Heart right ventricle (tissue), 16 donors: ENCODE measurements at regions not wholly inside any gene's neighbourhood (a gene's known extent, or its start where the extent isn't known, plus 50 kb on each side); places are given as distances from the start of the nearest gene placed in this dataset.

Source experiments
- ATAC-seq, 8 donors: fragments of 200-7000 bp; cut with Tn5 transposase; one replicate each; pipeline ENCODE4 v1.9.1; 2020; ENCODE audit warnings: mild to moderate bottlenecking in 8 of 8, moderate library complexity in 8 of 8, moderate number of reproducible peaks in 1 of 8
- DNase-seq, 2 donors: peaks; one replicate each; pipeline ENCODE4 v3.0.0-alpha.2; 2020
- H3K27ac ChIP-seq, 10 donors: fragments of 200-600 bp; sonication (generic) in 2 of 10; one replicate each; pipeline versions ENCODE4 v1.5.0 to v1.8.0; 2020 to 2022; ENCODE audit warnings: mild to moderate bottlenecking in 3 of 10
- H3K27me3 ChIP-seq, 7 donors: fragments of 200-600 bp; one replicate each; pipeline ENCODE4 v1.8.0; 2021 to 2022; ENCODE audit warnings: mild to moderate bottlenecking in 2 of 7
- H3K36me3 ChIP-seq, 9 donors: fragments of 200-600 bp; sonication (generic) in 1 of 9; one replicate each; pipeline versions ENCODE4 v1.5.0 to v1.8.0; 2020 to 2022; ENCODE audit warnings: mild to moderate bottlenecking in 2 of 9
- H3K4me1 ChIP-seq, 9 donors: fragments of 200-600 bp; sonication (generic) in 1 of 9; one replicate each; pipeline versions ENCODE4 v1.5.0 to v1.8.0; 2020 to 2022; ENCODE audit warnings: mild to moderate bottlenecking in 4 of 9
- H3K4me3 ChIP-seq, 10 donors: fragments of 200-600 bp; sonication (generic) in 2 of 10; one replicate each; pipeline versions ENCODE4 v1.5.0 to v1.8.0; 2020 to 2022; ENCODE audit warnings: mild to moderate bottlenecking in 7 of 10, moderate library complexity in 2 of 10
- H3K9me3 ChIP-seq, 11 donors: fragments of 200-600 bp in 10 of 11; sonication (generic) in 2 of 11; one replicate each; pipeline versions ENCODE4 v1.5.0 to v1.8.0; 2013 to 2022; ENCODE audit warnings: mild to moderate bottlenecking in 2 of 11, control low read depth in 1 of 11, moderate library complexity in 1 of 11
- WGBS, 2 donors: extraction: QIAGEN DNeasy Blood & Tissue Kit; methylation state at CpG; one replicate each; pipeline ENCODE4 v1.1.7; 2013; ENCODE audit warnings: inconsistent platforms in 1 of 2; 5-methylcytosine and 5-hydroxymethylcytosine counted together
- intact Hi-C, 10 donors: fragments of 100-400 bp; cut with DNase I; formaldehyde crosslinking; loops; one replicate each; pipeline versions ENCODE4 v1.11.1 to v1.14.2; 2022
- TF ChIP-seq, protein P1 (sequence below), 9 donors: fragments of 200-600 bp; sonication (generic) in 2 of 9; IDR thresholded peaks; one replicate each; pipeline versions ENCODE4 v1.5.0 to v1.8.0; 2021 to 2022; ENCODE audit warnings: antibody characterized with exemption in 9 of 9, mild to moderate bottlenecking in 5 of 9, moderate library complexity in 1 of 9
- donor health status: Arrhythmogenic right ventricular cardiomyopathy.
- donor health status: ischemic (EF 13 %, LVEDD 7.1; RV severe dilation, severe dysfunction).
- donor health status: healthy with polysubstance abuse.
- donor health status: DM: no; HTN: yes; CAD: no.
- donor health status: DM: no; HTN: no; CAD: no.
- donor health status: ischemic (EF 25% LVEDD 6.9; RV normal size, moderate dysfunction).
- donor health status: ischemic (EF 25% LVEDD 5.7; RV mildly dilated, moderate dysfunction).
- donor health status: healthy.
- donor health status: DM: yes; HTN: yes; CAD: no.
- donor health status: Ischemic cardiomyopathy.
- donor health status: ischemic (EF 35%, LVEDD 5.7; RV mildly dilated, moderate dysfunction).
- donor health status: nonischemic (EF 11% LVEDD 7.7; RV severe dilation, severe dysfunction).
- donor health status: DM: yes; HTN: yes; CAD: no.
- donor health status: PGD.
- donor health status: ischemic (EF 29% LVEDD 5.4; RV normal size, mild dysfunction).
- donor health status: nonischemic (EF 23%, LVEDD 6.1; RV moderate dilation, normal function).

DNA sequence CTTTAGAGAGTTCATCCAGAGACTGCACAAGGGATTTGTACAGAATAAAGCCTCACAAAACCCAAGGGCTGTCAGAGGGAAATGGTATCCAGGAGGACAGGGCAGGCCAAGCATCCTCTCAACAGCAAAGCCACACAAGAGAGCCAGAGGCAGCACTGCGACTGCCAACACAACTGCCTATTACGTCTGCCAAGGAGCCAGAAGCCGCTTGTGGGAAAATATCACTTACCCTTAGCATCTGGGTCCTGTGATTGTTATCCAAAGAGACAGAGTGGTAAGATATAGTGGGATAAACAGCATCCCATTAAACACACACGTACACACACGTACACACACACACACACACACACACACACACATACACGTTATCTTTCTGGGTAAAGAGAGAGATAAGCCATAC lies 618.3 kb upstream of the AGTR1 start:
- Histone ChIP-seq H3K9me3 (no peaks in the 10 kb centered on the region), H3K4me3 (no peak overlapping the region), H3K27me3 (peaks cover 0 to 2% (median 0%) of the 10 kb centered on the region in 7 donors), H3K27ac (no peak overlapping the region), H3K4me1 (peaks cover 0 to 7% (median 0%) of the 10 kb centered on the region in 9 donors), H3K36me3 (no peaks in the 10 kb centered on the region)
- WGBS, 2 donors = 70 to 78% methylated on average over 6 of the region's 6 CpGs
- ATAC-seq = no peak
- intact Hi-C loops = no loop called here
- TF ChIP-seq, protein P1, sequence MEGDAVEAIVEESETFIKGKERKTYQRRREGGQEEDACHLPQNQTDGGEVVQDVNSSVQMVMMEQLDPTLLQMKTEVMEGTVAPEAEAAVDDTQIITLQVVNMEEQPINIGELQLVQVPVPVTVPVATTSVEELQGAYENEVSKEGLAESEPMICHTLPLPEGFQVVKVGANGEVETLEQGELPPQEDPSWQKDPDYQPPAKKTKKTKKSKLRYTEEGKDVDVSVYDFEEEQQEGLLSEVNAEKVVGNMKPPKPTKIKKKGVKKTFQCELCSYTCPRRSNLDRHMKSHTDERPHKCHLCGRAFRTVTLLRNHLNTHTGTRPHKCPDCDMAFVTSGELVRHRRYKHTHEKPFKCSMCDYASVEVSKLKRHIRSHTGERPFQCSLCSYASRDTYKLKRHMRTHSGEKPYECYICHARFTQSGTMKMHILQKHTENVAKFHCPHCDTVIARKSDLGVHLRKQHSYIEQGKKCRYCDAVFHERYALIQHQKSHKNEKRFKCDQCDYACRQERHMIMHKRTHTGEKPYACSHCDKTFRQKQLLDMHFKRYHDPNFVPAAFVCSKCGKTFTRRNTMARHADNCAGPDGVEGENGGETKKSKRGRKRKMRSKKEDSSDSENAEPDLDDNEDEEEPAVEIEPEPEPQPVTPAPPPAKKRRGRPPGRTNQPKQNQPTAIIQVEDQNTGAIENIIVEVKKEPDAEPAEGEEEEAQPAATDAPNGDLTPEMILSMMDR (IDR thresholded peaks at IDR 0.05) = no peak
- no peak for DNase-seq

DNA sequence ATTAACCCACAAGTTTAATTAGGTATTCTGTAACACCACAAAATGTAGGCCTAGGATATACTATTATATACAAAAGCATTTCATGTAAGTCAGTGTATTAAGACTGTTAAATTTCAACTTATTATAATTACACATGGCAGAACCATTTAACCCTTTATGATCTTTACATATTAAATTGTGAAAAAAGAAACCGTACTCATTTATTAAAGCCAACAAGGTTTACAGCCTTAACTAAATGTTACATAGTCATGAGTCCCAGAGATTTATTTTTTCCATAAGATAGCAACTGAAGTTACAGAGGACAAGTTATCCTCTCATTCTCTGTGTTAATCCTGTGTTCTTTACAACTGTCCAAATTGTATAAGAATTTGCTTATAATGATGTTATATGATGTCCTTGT lies 615.8 kb upstream of the AGTR1 start:
- intact Hi-C loops = no loop called here
- no peak overlapping the region for H3K4me3 ChIP-seq
- H3K27ac ChIP-seq = no peak overlapping the region
- no peaks in the 10 kb centered on the region for H3K9me3 ChIP-seq
- H3K27me3 ChIP-seq = peaks cover 0 to 2% (median 0%) of the 10 kb centered on the region in 7 donors
- H3K36me3 ChIP-seq = no peaks in the 10 kb centered on the region
- WGBS, 2 donors = 94% methylated on average over 1 of the region's 1 CpG
- ATAC-seq (no peak), DNase-seq (no peak)
- TF ChIP-seq, protein P1 (IDR thresholded peaks at IDR 0.05) = no peak
- peaks cover 0 to 7% (median 0%) of the 10 kb centered on the region in 9 donors for H3K4me1 ChIP-seq

DNA sequence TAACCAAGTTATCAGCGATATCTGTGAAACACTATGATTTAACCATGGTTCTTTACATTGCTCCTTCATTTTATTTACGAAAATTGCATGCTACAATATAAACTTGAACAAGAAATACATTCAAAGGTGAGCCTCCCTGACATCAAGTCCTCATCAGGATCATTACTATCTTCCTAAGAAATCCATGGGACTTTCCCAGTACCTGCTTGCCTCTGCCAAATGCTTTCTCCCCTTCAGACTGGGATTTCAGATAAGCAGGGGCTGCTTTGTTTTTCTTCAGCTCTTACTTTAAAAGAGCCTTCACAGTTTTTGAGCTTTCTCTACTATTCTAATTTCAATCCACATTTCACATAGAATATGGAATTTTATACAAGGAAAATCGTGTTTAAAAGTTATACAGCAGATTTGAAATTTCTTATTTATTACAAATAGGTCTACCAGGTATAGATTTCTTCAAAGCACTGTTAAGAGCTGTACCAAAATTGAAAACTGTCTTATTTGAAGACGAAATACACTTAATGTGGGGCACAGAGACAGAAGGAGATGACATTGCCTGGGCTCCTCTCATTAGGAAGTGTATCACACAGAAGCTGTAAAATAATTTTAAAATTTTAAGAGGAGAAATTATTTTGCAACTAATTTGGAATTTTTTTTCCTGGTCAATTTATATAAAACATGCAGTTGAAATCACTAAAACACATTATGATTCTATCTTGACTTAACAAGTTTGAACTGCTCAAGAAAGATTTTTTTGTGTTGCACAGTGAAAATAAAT lies 615.0 kb upstream of the AGTR1 start:
- Histone ChIP-seq H3K4me1 (peaks cover 0 to 7% (median 0%) of the 10 kb centered on the region in 9 donors), H3K27me3 (peaks cover 0 to 2% (median 0%) of the 10 kb centered on the region in 7 donors), H3K9me3 (no peaks in the 10 kb centered on the region), H3K36me3 (no peaks in the 10 kb centered on the region), H3K4me3 (no peak overlapping the region), H3K27ac (no peak overlapping the region)
- TF ChIP-seq, protein P1 (IDR thresholded peaks at IDR 0.05) = no peak
- ATAC-seq (no peak), DNase-seq (no peak)
- intact Hi-C loops = no loop called here
- 73 to 74% methylated on average over 4 of the region's 4 CpGs for WGBS, 2 donors

DNA sequence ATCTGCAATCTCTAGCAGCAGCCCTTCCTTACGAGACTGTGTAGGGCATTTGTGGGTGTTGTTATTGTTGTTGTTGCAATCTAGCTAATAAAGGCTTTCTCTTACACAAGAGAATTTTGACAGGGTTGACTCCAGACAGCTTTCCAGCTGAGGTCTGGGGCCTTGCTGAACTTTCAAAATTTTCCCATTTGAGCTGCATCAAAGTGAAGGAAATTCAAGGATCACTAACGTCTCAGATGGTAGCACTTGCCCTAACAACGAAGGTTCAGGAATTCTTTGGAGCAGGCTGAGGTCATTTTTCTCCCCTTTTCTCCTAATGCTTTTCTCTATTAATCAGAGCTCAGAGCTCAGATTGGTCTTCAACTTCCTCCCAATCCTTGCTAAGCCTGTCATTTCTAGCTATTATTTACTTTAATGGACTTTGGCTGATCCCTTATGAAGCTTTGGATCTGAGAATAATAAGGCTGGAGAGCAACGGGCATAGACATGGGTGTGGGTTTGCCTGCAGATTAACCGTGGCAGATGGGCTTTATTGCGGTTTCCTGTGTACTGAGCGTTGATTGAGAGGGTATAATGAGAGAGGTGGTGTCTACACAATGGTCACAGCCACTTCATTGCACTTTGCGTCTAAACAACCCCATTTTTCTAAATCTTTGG lies 614.0 kb upstream of the AGTR1 start:
- DNase-seq (no peak), ATAC-seq (no peak)
- no peaks in the 10 kb centered on the region for H3K36me3 ChIP-seq
- TF ChIP-seq, protein P1 (IDR thresholded peaks at IDR 0.05) = no peak
- intact Hi-C loops = no loop called here
- H3K9me3 ChIP-seq = no peaks in the 10 kb centered on the region
- 71 to 76% methylated on average over 8 of the region's 8 CpGs for WGBS, 2 donors
- no peak overlapping the region for H3K4me3 ChIP-seq
- H3K27ac ChIP-seq = no peak overlapping the region
- H3K4me1 ChIP-seq = peaks cover 0 to 6% (median 0%) of the 10 kb centered on the region in 9 donors
- no peaks in the 10 kb centered on the region for H3K27me3 ChIP-seq
